ENCODE measurements at regions not wholly inside any gene's neighbourhood (a gene's known extent, or its start where the extent isn't known, plus 50 kb on each side); places are given as distances from the start of the nearest gene placed in this dataset.
"Not testable (repeated sequence)": the region's sequence is repeated elsewhere in the genome, so short reads cannot be mapped to it uniquely, and the experiment has no call there.

DNA sequence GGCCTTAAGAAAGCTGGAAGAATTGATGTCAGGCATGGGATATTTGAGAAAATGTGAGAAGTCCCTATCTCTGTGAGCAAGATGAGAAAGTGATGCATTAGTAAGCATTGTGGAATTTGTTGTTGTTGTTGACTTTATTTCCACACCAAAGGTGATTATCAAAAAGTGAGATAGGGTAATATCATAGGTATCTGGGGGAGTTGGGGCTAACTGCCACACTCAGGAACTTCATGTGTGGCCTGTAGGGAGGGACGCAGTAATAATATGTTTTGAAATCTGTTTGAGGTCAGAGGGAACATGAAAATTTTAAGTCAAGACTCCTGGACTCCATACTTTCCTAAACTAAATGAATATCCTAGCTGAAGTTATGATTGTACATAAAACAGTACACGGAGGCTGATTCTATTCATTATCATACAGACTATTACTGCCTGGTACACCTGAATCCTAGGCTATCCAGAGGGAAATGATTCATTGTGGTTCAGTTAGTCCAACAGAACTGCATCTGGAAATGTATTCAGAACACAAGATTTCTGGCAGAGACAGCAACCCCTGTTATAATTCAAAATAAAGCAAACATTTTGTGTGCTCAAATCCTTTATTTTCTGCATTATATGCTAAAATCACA is 304.8 kb downstream of the CPS1 start:
- H3K36me3 Mint-ChIP-seq, result no peaks in the 10 kb centered on the region
- no peak overlapping the region for H3K4me3 Mint-ChIP-seq
- no peak for DNase-seq (ENCODE audit: extremely low spot score, unreplicated experiment)
- TF ChIP-seq, protein P1, sequence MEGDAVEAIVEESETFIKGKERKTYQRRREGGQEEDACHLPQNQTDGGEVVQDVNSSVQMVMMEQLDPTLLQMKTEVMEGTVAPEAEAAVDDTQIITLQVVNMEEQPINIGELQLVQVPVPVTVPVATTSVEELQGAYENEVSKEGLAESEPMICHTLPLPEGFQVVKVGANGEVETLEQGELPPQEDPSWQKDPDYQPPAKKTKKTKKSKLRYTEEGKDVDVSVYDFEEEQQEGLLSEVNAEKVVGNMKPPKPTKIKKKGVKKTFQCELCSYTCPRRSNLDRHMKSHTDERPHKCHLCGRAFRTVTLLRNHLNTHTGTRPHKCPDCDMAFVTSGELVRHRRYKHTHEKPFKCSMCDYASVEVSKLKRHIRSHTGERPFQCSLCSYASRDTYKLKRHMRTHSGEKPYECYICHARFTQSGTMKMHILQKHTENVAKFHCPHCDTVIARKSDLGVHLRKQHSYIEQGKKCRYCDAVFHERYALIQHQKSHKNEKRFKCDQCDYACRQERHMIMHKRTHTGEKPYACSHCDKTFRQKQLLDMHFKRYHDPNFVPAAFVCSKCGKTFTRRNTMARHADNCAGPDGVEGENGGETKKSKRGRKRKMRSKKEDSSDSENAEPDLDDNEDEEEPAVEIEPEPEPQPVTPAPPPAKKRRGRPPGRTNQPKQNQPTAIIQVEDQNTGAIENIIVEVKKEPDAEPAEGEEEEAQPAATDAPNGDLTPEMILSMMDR (conservative IDR thresholded peaks at IDR 0.05), result no peak
- H3K27ac Mint-ChIP-seq, result no peak overlapping the region
- H3K9me3 Mint-ChIP-seq, result no peaks in the 10 kb centered on the region
- H3K4me1 Mint-ChIP-seq (ENCODE audit: unreplicated experiment), result peaks cover 10% of the 10 kb centered on the region
- peaks cover 4% of the 10 kb centered on the region for H3K27me3 Mint-ChIP-seq

DNA sequence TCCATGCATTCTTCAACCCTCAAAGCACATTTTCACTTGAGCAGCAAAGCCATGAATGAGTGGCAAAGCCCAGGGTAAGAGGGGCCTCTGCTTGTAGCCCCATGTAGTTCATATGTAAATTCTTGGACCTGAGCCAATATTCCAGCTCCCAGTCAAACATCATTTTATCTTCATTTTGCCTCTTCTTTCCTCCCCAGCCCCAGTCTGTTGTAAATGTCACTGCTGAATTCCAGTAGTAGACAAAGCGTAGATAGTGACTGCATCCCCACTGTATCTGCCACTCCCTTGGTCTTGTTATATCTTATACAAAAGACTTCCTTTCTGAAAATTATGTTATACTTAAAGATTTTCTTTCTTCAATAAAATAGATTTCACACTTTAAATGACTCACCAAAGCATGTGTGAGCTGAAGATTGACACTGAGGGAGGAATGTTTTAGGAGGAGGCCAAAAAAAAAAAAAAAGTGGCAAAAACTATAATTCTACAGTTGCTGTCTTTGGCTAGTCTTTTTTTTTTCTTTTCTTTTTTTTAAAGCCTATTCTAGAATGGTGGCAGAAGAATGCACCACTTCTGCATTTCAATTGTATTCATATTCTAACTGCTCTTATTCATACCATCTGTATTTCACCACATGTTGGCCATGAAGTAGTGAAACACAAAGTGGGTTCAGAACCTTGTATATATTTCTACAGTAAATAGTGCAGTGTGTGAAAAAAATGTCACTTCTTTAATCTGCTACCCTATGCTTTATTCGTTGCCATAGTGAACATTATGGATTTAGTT is 306.1 kb downstream of the CPS1 start:
- Mint-ChIP-seq H3K36me3 (no peaks in the 10 kb centered on the region), H3K4me1 (ENCODE audit: unreplicated experiment) (peaks cover 10% of the 10 kb centered on the region), H3K9me3 (no peaks in the 10 kb centered on the region), H3K27me3 (peaks cover 4% of the 10 kb centered on the region), H3K27ac (no peak overlapping the region), H3K4me3 (no peak overlapping the region)
- DNase-seq (ENCODE audit: extremely low spot score, unreplicated experiment), result no peak
- TF ChIP-seq, protein P1 (conservative IDR thresholded peaks at IDR 0.05), result no peak

DNA sequence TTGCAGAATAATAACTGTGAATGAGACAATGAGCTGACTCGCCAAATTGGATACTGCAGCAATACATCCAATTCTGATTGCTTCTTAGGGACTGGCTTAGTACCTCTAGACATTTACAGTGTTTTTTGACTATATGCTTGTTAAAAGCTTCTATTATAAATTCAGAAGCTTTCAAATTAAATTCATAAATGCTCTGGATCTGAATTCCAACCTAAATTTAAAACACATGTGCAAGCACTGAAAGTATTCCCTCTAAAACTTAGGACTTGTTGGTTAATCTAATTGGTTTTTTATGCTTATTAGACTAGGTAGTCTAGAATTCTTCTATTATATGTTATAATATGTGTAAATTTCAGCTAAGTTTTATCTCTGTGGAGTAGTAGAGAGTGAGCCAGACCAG is 306.9 kb downstream of the CPS1 start:
- Mint-ChIP-seq H3K9me3 (no peaks in the 10 kb centered on the region), H3K27ac (no peak overlapping the region), H3K36me3 (no peaks in the 10 kb centered on the region), H3K4me3 (no peak overlapping the region), H3K4me1 (ENCODE audit: unreplicated experiment) (peaks cover 10% of the 10 kb centered on the region), H3K27me3 (peaks cover 4% of the 10 kb centered on the region)
- DNase-seq (ENCODE audit: extremely low spot score, unreplicated experiment), result no peak
- TF ChIP-seq, protein P1 (conservative IDR thresholded peaks at IDR 0.05), result no peak

DNA sequence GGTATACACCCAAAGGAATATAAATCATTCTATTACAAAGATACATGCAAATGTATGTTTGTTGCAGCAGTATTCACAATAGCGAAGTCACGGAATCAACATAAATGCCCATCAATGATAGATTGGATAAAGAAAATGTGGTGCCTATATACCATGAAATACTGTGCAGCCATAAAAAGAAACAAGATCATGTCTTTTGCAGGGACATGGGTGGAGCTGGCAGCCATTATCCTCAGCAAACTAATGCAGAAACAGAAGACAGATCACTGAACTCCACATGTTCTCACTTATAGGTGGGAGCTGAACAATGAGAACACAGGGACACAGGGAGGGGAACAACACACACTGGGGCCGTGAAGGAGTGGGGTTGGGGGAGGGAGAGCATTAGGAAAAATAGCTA is 315.2 kb downstream of the CPS1 start:
- not testable (repeated sequence) for H3K4me3 Mint-ChIP-seq; H3K27me3 Mint-ChIP-seq; H3K9me3 Mint-ChIP-seq; H3K27ac Mint-ChIP-seq; H3K4me1 Mint-ChIP-seq (ENCODE audit: unreplicated experiment); H3K36me3 Mint-ChIP-seq; DNase-seq (ENCODE audit: extremely low spot score, unreplicated experiment)

DNA sequence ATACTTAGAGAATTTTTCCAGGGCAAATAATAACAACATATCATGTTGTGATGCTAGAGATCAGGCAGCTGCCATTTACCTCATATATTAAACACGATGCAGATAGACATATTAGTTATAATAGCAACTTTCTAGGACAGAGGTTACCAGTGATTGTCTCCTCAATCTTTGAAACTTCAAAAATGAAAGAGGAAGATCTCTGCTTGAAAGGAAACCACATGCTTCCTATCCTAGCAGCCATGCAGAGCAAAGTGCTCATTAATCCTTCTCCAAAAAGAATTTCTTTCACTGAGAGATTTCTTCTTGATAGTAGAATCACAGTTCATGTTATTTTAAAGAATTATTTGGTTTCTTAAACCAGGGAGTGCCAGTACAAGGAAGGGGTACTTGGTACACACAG is 317.2 kb downstream of the CPS1 start:
- H3K27me3 Mint-ChIP-seq, result no peaks in the 10 kb centered on the region
- H3K36me3 Mint-ChIP-seq, result no peaks in the 10 kb centered on the region
- no peaks in the 10 kb centered on the region for H3K9me3 Mint-ChIP-seq
- H3K27ac Mint-ChIP-seq, result no peak overlapping the region
- H3K4me1 Mint-ChIP-seq (ENCODE audit: unreplicated experiment), result no peaks in the 10 kb centered on the region
- TF ChIP-seq, protein P1 (conservative IDR thresholded peaks at IDR 0.05), result no peak
- DNase-seq (ENCODE audit: extremely low spot score, unreplicated experiment), result no peak
- H3K4me3 Mint-ChIP-seq, result no peak overlapping the region

DNA sequence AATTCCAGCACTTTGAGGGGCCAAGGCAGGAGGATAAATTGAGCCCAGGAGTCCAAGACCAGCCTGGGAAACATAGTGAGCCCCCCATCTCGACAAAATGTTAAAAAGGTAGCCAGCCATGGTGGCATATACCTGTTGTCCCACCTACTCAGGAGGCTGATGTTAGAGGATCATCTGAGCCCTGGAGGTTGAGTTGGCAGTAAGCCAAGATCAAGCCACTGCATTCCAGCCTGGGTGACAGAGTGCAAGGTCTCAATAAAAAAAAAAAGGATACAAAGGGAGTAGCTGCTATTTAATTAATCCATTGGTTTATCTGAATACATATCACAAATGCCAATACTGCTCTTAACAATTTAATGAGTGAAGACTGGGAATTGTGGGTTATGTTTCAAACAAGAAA is 327.8 kb downstream of the CPS1 start:
- no peak overlapping the region for H3K4me3 Mint-ChIP-seq
- no peaks in the 10 kb centered on the region for H3K4me1 Mint-ChIP-seq (ENCODE audit: unreplicated experiment)
- H3K9me3 Mint-ChIP-seq, result peaks cover 6% of the 10 kb centered on the region
- H3K27ac Mint-ChIP-seq, result no peak overlapping the region
- no peaks in the 10 kb centered on the region for H3K36me3 Mint-ChIP-seq
- no peak for DNase-seq (ENCODE audit: extremely low spot score, unreplicated experiment)
- TF ChIP-seq, protein P1 (conservative IDR thresholded peaks at IDR 0.05), result no peak
- H3K27me3 Mint-ChIP-seq, result no peaks in the 10 kb centered on the region
